ENCODE measurements at regions not wholly inside any gene's neighbourhood (a gene's known extent, or its start where the extent isn't known, plus 50 kb on each side); places are given as distances from the start of the nearest gene placed in this dataset.

DNA sequence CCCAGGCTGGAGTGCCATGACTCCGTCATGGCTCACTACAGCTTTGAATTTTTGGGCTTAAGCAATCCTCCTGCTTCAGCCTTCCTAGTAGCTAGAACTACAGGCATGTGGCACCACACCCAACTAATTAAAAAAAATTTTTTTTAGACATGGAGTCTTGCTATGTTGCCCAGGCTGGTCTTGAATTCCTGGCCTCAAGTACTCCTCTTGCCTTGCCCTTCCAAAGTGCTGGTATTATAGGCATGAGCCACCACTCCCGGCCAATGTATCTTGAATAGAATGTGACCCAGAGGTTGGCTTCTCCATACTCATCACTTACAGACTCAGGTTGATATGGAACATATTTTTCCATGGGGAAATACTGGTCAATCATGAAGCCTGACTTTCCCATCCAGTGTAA lies 51.2 kb upstream of the JAK2 start:
- no peak for TF ChIP-seq POLR2AphosphoS5 (IDR thresholded peaks at IDR 0.05)
- no peak for TF ChIP-seq POLR2A (IDR thresholded peaks at IDR 0.05)
